NCI-H1092 treated with DMSO at 0.1 percent for 48 hours (cell line): ENCODE measurements at regions not wholly inside any gene's neighbourhood (a gene's known extent, or its start where the extent isn't known, plus 50 kb on each side); places are given as distances from the start of the nearest gene placed in this dataset.
"Not testable (repeated sequence)": the region's sequence is repeated elsewhere in the genome, so short reads cannot be mapped to it uniquely, and the experiment has no call there.

Experiments used
- DNase-seq: peaks from one replicate; lab custom pipeline; 2025; lab: John Stamatoyannopoulos, UW

GRCh38 chr1:43108080-43108479 is 64.0 kb downstream of the EBNA1BP2 start:
- DNase-seq = no peak

GRCh38 chr1:43107664-43108063 is 64.4 kb downstream of the EBNA1BP2 start:
- DNase-seq = no peak

- DNase-seq = no peak
Observed at GRCh38 chr1:43104027-43104763, 67.9 kb downstream of the EBNA1BP2 start.

GRCh38 chr1:43101061-43101460 is 71.0 kb downstream of the EBNA1BP2 start:
- no peak for DNase-seq

- no peak for DNase-seq
Observed at GRCh38 chr1:43098200-43098599, 73.9 kb downstream of the EBNA1BP2 start.

- DNase-seq = not testable (repeated sequence)
Observed at GRCh38 chr1:43096528-43096927, 75.6 kb downstream of the EBNA1BP2 start.

- not testable (repeated sequence) for DNase-seq
Observed at GRCh38 chr1:43090812-43091211, 81.3 kb downstream of the EBNA1BP2 start.

- DNase-seq = not testable (repeated sequence)
Observed at GRCh38 chr1:43090157-43090556, 81.9 kb downstream of the EBNA1BP2 start.

GRCh38 chr1:43083375-43083891 is 88.7 kb downstream of the EBNA1BP2 start:
- no peak for DNase-seq

- no peak for DNase-seq
Observed at GRCh38 chr1:43082740-43083139, 89.3 kb downstream of the EBNA1BP2 start.

GRCh38 chr1:43077273-43077672 is 94.8 kb downstream of the EBNA1BP2 start:
- DNase-seq = no peak

GRCh38 chr1:43074709-43075108 is 97.4 kb downstream of the EBNA1BP2 start:
- no peak for DNase-seq

- no peak for DNase-seq
Observed at GRCh38 chr1:43074244-43074643, 97.8 kb downstream of the EBNA1BP2 start.

GRCh38 chr1:43073490-43074230 is 98.4 kb downstream of the EBNA1BP2 start:
- DNase-seq = peak; percentile 85

- no peak for DNase-seq
Observed at GRCh38 chr1:43072314-43072713, 99.8 kb downstream of the EBNA1BP2 start.

GRCh38 chr1:43071241-43071640 is 100.8 kb downstream of the EBNA1BP2 start:
- DNase-seq = no peak

GRCh38 chr1:43069461-43070050 is 102.5 kb downstream of the EBNA1BP2 start:
- DNase-seq = no peak

GRCh38 chr1:43068911-43069310 is 103.2 kb downstream of the EBNA1BP2 start:
- no peak for DNase-seq

GRCh38 chr1:43067977-43068751 is 103.9 kb downstream of the EBNA1BP2 start:
- DNase-seq = no peak

GRCh38 chr1:43067233-43067745 is 104.8 kb downstream of the EBNA1BP2 start:
- DNase-seq = no peak

GRCh38 chr1:43066578-43066977 is 105.5 kb downstream of the EBNA1BP2 start:
- DNase-seq = no peak
